Right lobe of liver (tissue), 6 donors: ENCODE measurements at regions not wholly inside any gene's neighbourhood (a gene's known extent, or its start where the extent isn't known, plus 50 kb on each side); places are given as distances from the start of the nearest gene placed in this dataset.
A peak's percentile ranks its signal among the peaks of the same experiment; 100 is the strongest.

ENCODE experiments used
- ATAC-seq, 4 donors: fragments of 200-7000 bp; cut with Tn5 transposase; one replicate each; pipeline ENCODE4 v1.9.1; 2020; ENCODE audit warnings: mild to moderate bottlenecking in 4 of 4, moderate library complexity in 4 of 4
- DNase-seq, 3 donors: peaks; one replicate each; pipeline ENCODE4 v3.0.0-alpha.2; 2020
- H3K27ac ChIP-seq, 3 donors: fragments of 200-600 bp; one replicate each; pipeline ENCODE4 v1.8.0; 2022
- H3K27me3 ChIP-seq, 2 donors: fragments of 200-600 bp; one replicate each; pipeline ENCODE4 v1.8.0; 2022
- H3K36me3 ChIP-seq, 4 donors: fragments of 200-600 bp; sonication (generic) in 1 of 4; one replicate each; pipeline versions ENCODE4 v1.5.1 to v1.8.0; 2017 to 2022; ENCODE audit warnings: control low read depth in 1 of 4
- H3K4me1 ChIP-seq, 4 donors: fragments of 200-600 bp; sonication (generic) in 1 of 4; one replicate each; pipeline versions ENCODE4 v1.5.1 to v1.8.0; 2017 to 2022; ENCODE audit warnings: control low read depth in 1 of 4
- H3K4me3 ChIP-seq, 3 donors: fragments of 200-600 bp; one replicate each; pipeline ENCODE4 v1.8.0; 2022
- H3K9me3 ChIP-seq, 4 donors: fragments of 200-600 bp; sonication (generic) in 1 of 4; one replicate each; pipeline versions ENCODE4 v1.5.1 to v1.8.0; 2017 to 2022; ENCODE audit warnings: control low read depth in 1 of 4
- CTCF ChIP-seq, 4 donors: fragments of 200-600 bp in 3 of 4; fragments of 450-650 bp in 1 of 4; IDR thresholded peaks; one replicate each; pipeline versions ENCODE4 v1.5.1 to v1.8.0; 2016 to 2022; ENCODE audit warnings: antibody characterized with exemption in 4 of 4, mild to moderate bottlenecking in 2 of 4
- POLR2A ChIP-seq: fragments of 450-650 bp; IDR thresholded peaks from one replicate; pipeline ENCODE4 v1.6.1; 2017; ENCODE audit warnings: antibody characterized with exemption, mild to moderate bottlenecking
- WGBS: methylation state at CpG from one replicate; pipeline ENCODE4 v1.1.6; 2018; ENCODE audit warnings: low coverage, low lambda C conversion rate; ENCODE audit not compliant: insufficient coverage; ENCODE audit errors: missing lambda C conversion rate; 5-methylcytosine and 5-hydroxymethylcytosine counted together
- intact Hi-C, 2 donors: fragments of 100-400 bp; cut with DNase I; formaldehyde crosslinking; loops; one replicate each; pipeline versions ENCODE4 v1.11.2 to v1.14.1; 2022
- donor health status: DM: no; HTN: yes; CAD: no.
- donor health status: DM: no; HTN: no; CAD: no.
- donor health status: DM: no; HTN: no; CAD: no.
- donor health status: DM: no; HTN: yes; CAD: no.
- donor health status: DM: no; HTN: yes; CAD: no.

GRCh38 chr5:169503886-169504285, 79.7 kb upstream of the SPDL1 start:
- intact Hi-C loops, result no loop called here

GRCh38 chr5:169499990-169500505, 83.5 kb upstream of the SPDL1 start:
- H3K4me1 ChIP-seq, result no peaks in the 10 kb centered on the region
- intact Hi-C loops, result no loop called here
- no peak overlapping the region for H3K4me3 ChIP-seq
- TF ChIP-seq CTCF (IDR thresholded peaks at IDR 0.05) (no peak), POLR2A (no peak)
- WGBS, result 18% methylated on average over 2 of the region's 2 CpGs
- H3K36me3 ChIP-seq, result no peaks in the 10 kb centered on the region
- DNase-seq (no peak), ATAC-seq (peak in 1 of 4 donors; percentile 84)
- H3K9me3 ChIP-seq, result no peaks in the 10 kb centered on the region
- H3K27ac ChIP-seq, result no peak overlapping the region
- H3K27me3 ChIP-seq, result no peaks in the 10 kb centered on the region

More at GRCh38 chr5:169503886-169504285, 79.7 kb upstream of the SPDL1 start:
- no peaks in the 10 kb centered on the region for H3K27me3 ChIP-seq
- no peaks in the 10 kb centered on the region for H3K9me3 ChIP-seq
- DNase-seq (no peak), ATAC-seq (no peak)
- H3K4me3 ChIP-seq, result no peak overlapping the region
- no peaks in the 10 kb centered on the region for H3K4me1 ChIP-seq
- whole genome bisulfite sequencing, result 14% methylated on average over 5 of the region's 5 CpGs
- TF ChIP-seq CTCF (IDR thresholded peaks at IDR 0.05), result no peak
- TF ChIP-seq POLR2A, result no peak
- H3K27ac ChIP-seq, result no peak overlapping the region
- H3K36me3 ChIP-seq, result no peaks in the 10 kb centered on the region

- 27% methylated on average over 1 of the region's 1 CpG for WGBS
- ATAC-seq, result no peak
- intact Hi-C loops, result no loop called here
Measured at GRCh38 chr5:169496878-169497277, 86.7 kb upstream of the SPDL1 start.

GRCh38 chr5:169494941-169495548, 88.5 kb upstream of the SPDL1 start:
- H3K9me3 ChIP-seq, result no peaks in the 10 kb centered on the region
- H3K27ac ChIP-seq, result no peak overlapping the region
- H3K4me1 ChIP-seq, result no peaks in the 10 kb centered on the region
- DNase-seq (no peak), ATAC-seq (no peak)
- no peak overlapping the region for H3K4me3 ChIP-seq
- WGBS, result 44% methylated on average over 4 of the region's 4 CpGs
- TF ChIP-seq POLR2A (no peak), CTCF (IDR thresholded peaks at IDR 0.05) (no peak)
- no peaks in the 10 kb centered on the region for H3K27me3 ChIP-seq
- H3K36me3 ChIP-seq, result no peaks in the 10 kb centered on the region
- intact Hi-C loops, result no loop called here

More at GRCh38 chr5:169496878-169497277, 86.7 kb upstream of the SPDL1 start:
- H3K4me1 ChIP-seq, result no peaks in the 10 kb centered on the region
- H3K27ac ChIP-seq, result no peak overlapping the region
- H3K9me3 ChIP-seq, result no peaks in the 10 kb centered on the region
- no peaks in the 10 kb centered on the region for H3K27me3 ChIP-seq
- no peak for TF ChIP-seq POLR2A
- TF ChIP-seq CTCF (IDR thresholded peaks at IDR 0.05), result no peak
- DNase-seq, result no peak
- H3K4me3 ChIP-seq, result no peak overlapping the region
- H3K36me3 ChIP-seq, result no peaks in the 10 kb centered on the region
